ENCODE measurements at regions not wholly inside any gene's neighbourhood (a gene's known extent, or its start where the extent isn't known, plus 50 kb on each side); places are given as distances from the start of the nearest gene placed in this dataset.

GRCh38 chr6:134495203-134495889 is 177.4 kb upstream of the SGK1 start:
- no peaks in the 10 kb centered on the region for H3K9me3 ChIP-seq
- H3K4me1 ChIP-seq (ENCODE audit: low read depth), result no peaks in the 10 kb centered on the region
- no peaks in the 10 kb centered on the region for H3K36me3 ChIP-seq (ENCODE audit: low read depth)
- ATAC-seq (no peak), DNase-seq (no peak)
- TF ChIP-seq, protein P1, sequence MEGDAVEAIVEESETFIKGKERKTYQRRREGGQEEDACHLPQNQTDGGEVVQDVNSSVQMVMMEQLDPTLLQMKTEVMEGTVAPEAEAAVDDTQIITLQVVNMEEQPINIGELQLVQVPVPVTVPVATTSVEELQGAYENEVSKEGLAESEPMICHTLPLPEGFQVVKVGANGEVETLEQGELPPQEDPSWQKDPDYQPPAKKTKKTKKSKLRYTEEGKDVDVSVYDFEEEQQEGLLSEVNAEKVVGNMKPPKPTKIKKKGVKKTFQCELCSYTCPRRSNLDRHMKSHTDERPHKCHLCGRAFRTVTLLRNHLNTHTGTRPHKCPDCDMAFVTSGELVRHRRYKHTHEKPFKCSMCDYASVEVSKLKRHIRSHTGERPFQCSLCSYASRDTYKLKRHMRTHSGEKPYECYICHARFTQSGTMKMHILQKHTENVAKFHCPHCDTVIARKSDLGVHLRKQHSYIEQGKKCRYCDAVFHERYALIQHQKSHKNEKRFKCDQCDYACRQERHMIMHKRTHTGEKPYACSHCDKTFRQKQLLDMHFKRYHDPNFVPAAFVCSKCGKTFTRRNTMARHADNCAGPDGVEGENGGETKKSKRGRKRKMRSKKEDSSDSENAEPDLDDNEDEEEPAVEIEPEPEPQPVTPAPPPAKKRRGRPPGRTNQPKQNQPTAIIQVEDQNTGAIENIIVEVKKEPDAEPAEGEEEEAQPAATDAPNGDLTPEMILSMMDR (IDR thresholded peaks at IDR 0.05), result no peak
- H3K4me3 ChIP-seq, result no peak overlapping the region
- intact Hi-C loops (cut with DNase I, micrococcal nuclease), result no loop called here

DNA sequence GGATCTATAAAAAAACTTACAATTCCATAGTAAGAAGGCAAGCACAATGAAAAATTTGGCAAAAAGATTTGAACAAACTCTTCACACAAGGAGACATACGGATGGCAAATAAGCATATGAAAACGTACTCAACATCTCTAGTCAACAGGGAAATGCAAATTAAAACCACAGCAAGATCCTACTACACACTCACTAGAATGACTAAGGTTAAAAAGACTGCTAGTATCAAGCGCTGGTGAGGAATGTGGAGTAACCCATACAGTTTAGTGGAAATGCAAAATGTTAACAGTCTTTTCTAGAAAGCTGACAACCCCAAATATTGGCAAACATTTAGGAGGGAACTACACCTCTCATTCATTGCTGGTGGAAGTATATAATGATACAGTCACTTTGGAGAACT is 175.9 kb upstream of the SGK1 start:
- ATAC-seq, result no peak
- no peak for DNase-seq
- Histone ChIP-seq H3K36me3 (ENCODE audit: low read depth) (no peaks in the 10 kb centered on the region), H3K9me3 (no peaks in the 10 kb centered on the region), H3K4me1 (ENCODE audit: low read depth) (no peaks in the 10 kb centered on the region), H3K4me3 (no peak overlapping the region)
- intact Hi-C loops (cut with DNase I, micrococcal nuclease), result no loop called here
- TF ChIP-seq, protein P1 (IDR thresholded peaks at IDR 0.05), result no peak

DNA sequence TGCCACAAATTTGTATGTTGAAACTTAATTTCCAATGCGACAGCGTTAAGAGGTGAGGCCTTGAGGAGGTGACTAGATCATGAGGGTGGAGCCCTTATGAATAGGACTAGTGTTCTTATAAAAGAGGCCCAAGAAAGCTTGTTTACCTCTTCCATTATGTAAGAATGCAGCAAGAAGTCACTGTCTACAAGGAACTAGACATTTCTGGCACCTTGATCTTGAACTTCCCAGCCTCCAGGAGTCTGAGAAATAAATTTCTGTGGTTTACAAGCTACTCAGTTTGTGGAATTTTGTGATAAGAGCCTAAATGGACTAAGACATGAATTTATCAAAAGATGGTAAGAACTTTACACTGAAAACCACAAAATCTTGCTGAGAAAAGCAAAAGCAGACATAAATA is 173.6 kb upstream of the SGK1 start:
- peak; percentile 25 for ATAC-seq
- Histone ChIP-seq H3K9me3 (no peaks in the 10 kb centered on the region), H3K4me3 (no peak overlapping the region), H3K4me1 (ENCODE audit: low read depth) (no peaks in the 10 kb centered on the region), H3K36me3 (ENCODE audit: low read depth) (no peaks in the 10 kb centered on the region)
- no peak for DNase-seq
- TF ChIP-seq, protein P1 (IDR thresholded peaks at IDR 0.05), result no peak
- intact Hi-C loops (cut with DNase I, micrococcal nuclease), result no loop called here

GRCh38 chr6:134482593-134483270 is 164.8 kb upstream of the SGK1 start:
- H3K4me3 ChIP-seq, result no peak overlapping the region
- intact Hi-C loops (cut with DNase I, micrococcal nuclease), result no loop called here
- TF ChIP-seq, protein P1 (IDR thresholded peaks at IDR 0.05), result no peak
- ATAC-seq (no peak), DNase-seq (no peak)
- H3K4me1 ChIP-seq (ENCODE audit: low read depth), result no peaks in the 10 kb centered on the region
- no peaks in the 10 kb centered on the region for H3K36me3 ChIP-seq (ENCODE audit: low read depth)
- H3K9me3 ChIP-seq, result no peaks in the 10 kb centered on the region

- TF ChIP-seq, protein P1 (IDR thresholded peaks at IDR 0.05), result no peak
- H3K4me3 ChIP-seq, result no peak overlapping the region
- ATAC-seq, result no peak
- intact Hi-C loops (cut with DNase I, micrococcal nuclease), result no loop called here
- H3K9me3 ChIP-seq, result no peaks in the 10 kb centered on the region
- H3K4me1 ChIP-seq (ENCODE audit: low read depth), result no peaks in the 10 kb centered on the region
- DNase-seq, result no peak
- H3K36me3 ChIP-seq (ENCODE audit: low read depth), result no peaks in the 10 kb centered on the region
Observed at GRCh38 chr6:134481966-134482365, 164.1 kb upstream of the SGK1 start.

Measured in mucosa of descending colon (tissue), 3 donors.